ENCODE measurements at regions not wholly inside any gene's neighbourhood (a gene's known extent, or its start where the extent isn't known, plus 50 kb on each side); places are given as distances from the start of the nearest gene placed in this dataset.

DNA sequence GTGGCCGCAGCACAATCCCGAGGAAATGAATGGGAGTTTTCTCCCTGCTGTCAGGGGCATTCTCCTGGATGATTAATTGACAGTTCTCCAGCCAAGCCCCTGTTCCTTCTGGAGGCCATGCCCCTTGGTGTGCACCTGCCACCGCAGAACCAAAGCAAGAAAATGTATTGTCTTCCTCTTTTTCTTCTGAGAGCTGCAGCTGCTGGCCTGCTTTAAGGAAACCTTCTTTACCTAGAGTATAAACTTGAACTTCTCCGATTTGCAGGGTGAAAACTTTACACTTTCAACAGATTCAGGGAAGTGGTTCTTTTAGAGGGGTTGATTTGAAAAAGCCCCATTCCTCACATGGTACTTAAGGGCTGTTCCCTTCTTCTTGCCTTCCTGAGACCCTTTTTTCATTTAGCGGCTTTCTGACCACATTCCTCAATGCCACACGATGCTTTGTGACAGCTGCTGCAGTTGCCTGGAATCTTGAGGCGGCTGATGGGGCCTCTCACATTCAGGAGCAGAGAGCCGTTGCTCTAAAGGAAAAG lies 402.8 kb downstream of the TXNL1 start:
- Histone ChIP-seq H3K27me3 (no peaks in the 10 kb centered on the region), H3K27ac (peak overlapping the region; percentile 74), H3K9me3 (ENCODE audit: low read depth) (no peaks in the 10 kb centered on the region), H4K20me1 (ENCODE audit: low read depth) (no peaks in the 10 kb centered on the region), H3K4me3 (no peak overlapping the region), H3K4me2 (peak overlapping the region; percentile 61), H3K36me3 (peaks cover 8% of the 10 kb centered on the region), H3K4me1 (peaks cover 28% of the 10 kb centered on the region), H2AFZ (replicated peaks) (no peak overlapping the region), H3F3A (ENCODE audit: low read depth) (peaks cover 21% of the 10 kb centered on the region), H3K9ac (no peak overlapping the region), H3K79me2 (ENCODE audit: low read depth) (no peaks in the 10 kb centered on the region)
- H3K4me1 Mint-ChIP-seq: peaks cover 26% of the 10 kb centered on the region
- peak overlapping the region; percentile 75 for H3K27ac Mint-ChIP-seq
- peak overlapping the region; percentile 49 for H3K4me3 Mint-ChIP-seq
- TF ChIP-seq, protein P1, sequence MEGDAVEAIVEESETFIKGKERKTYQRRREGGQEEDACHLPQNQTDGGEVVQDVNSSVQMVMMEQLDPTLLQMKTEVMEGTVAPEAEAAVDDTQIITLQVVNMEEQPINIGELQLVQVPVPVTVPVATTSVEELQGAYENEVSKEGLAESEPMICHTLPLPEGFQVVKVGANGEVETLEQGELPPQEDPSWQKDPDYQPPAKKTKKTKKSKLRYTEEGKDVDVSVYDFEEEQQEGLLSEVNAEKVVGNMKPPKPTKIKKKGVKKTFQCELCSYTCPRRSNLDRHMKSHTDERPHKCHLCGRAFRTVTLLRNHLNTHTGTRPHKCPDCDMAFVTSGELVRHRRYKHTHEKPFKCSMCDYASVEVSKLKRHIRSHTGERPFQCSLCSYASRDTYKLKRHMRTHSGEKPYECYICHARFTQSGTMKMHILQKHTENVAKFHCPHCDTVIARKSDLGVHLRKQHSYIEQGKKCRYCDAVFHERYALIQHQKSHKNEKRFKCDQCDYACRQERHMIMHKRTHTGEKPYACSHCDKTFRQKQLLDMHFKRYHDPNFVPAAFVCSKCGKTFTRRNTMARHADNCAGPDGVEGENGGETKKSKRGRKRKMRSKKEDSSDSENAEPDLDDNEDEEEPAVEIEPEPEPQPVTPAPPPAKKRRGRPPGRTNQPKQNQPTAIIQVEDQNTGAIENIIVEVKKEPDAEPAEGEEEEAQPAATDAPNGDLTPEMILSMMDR (IDR thresholded peaks at IDR 0.05): no peak
- TF ChIP-seq EZH2phosphoT487 (IDR thresholded peaks at IDR 0.05): no peak
- TF ChIP-seq EZH2 (IDR thresholded peaks at IDR 0.05): no peak
- peaks cover 10% of the 10 kb centered on the region for H3K27me3 Mint-ChIP-seq (ENCODE audit: insufficient read depth, low read depth)
- H3K36me3 Mint-ChIP-seq: no peaks in the 10 kb centered on the region
- peak; percentile 62 for DNase-seq (ENCODE audit: low spot score)
- H3K9me3 Mint-ChIP-seq: peaks cover 21% of the 10 kb centered on the region

DNA sequence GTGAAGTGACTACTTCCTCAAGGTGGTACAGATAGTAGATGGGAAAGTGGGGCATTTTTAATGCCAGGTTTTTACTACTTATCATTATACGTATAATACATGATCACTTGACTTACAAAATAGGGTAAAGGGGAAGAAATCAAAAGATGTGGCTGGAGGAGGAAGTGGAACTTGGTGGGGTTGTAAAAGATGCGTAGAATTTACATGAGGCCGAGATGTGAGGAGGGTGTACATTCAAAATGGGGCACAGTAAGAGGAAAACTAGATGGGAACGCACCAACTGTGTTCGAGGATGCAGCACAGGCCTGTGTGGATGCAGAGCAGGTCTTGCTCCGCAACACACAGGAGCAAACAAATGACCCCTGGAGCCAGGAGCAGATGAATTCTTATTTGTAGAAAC lies 403.3 kb downstream of the TXNL1 start:
- Mint-ChIP-seq H3K27ac (peak overlapping the region; percentile 75), H3K27me3 (ENCODE audit: insufficient read depth, low read depth) (peaks cover 10% of the 10 kb centered on the region), H3K4me3 (peak overlapping the region; percentile 35), H3K36me3 (no peaks in the 10 kb centered on the region), H3K9me3 (peaks cover 23% of the 10 kb centered on the region), H3K4me1 (peaks cover 26% of the 10 kb centered on the region)
- peak overlapping the region; percentile 61 for H3K4me2 ChIP-seq
- TF ChIP-seq EZH2 (IDR thresholded peaks at IDR 0.05): no peak
- H3K36me3 ChIP-seq: peaks cover 8% of the 10 kb centered on the region
- no peak for DNase-seq (ENCODE audit: low spot score)
- no peak overlapping the region for H3K9ac ChIP-seq
- H2AFZ ChIP-seq (replicated peaks): no peak overlapping the region
- no peaks in the 10 kb centered on the region for H3K79me2 ChIP-seq (ENCODE audit: low read depth)
- H4K20me1 ChIP-seq (ENCODE audit: low read depth): no peaks in the 10 kb centered on the region
- peak overlapping the region; percentile 74 for H3K27ac ChIP-seq
- peaks cover 21% of the 10 kb centered on the region for H3F3A ChIP-seq (ENCODE audit: low read depth)
- H3K4me3 ChIP-seq: no peak overlapping the region
- peaks cover 28% of the 10 kb centered on the region for H3K4me1 ChIP-seq
- no peaks in the 10 kb centered on the region for H3K27me3 ChIP-seq
- H3K9me3 ChIP-seq (ENCODE audit: low read depth): no peaks in the 10 kb centered on the region

DNA sequence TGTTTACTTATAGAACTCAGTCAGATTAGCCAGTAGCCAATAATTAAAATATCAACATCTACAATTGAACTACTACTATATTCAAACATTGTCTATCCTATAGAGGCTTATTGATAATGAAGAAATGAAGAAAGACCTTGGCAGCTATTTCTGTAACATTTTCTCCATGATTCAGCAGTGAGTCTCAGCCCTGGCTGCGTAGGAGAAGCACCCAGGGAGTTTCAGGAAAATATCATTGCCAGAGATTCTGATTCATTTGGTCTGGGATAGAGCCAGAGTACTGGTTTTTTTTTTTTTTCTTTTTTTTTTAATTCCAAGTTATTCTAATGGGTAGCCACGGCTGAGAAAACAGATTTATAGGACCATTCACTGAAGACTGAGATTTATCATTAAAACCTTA lies 404.8 kb downstream of the TXNL1 start:
- no peaks in the 10 kb centered on the region for H3K27me3 ChIP-seq
- H3K4me1 ChIP-seq: peaks cover 28% of the 10 kb centered on the region
- no peak overlapping the region for H3K9ac ChIP-seq
- H4K20me1 ChIP-seq (ENCODE audit: low read depth): no peaks in the 10 kb centered on the region
- H3K4me2 ChIP-seq: no peak overlapping the region
- H3K79me2 ChIP-seq (ENCODE audit: low read depth): no peaks in the 10 kb centered on the region
- H3K27ac ChIP-seq: no peak overlapping the region
- Mint-ChIP-seq H3K36me3 (no peaks in the 10 kb centered on the region), H3K27ac (no peak overlapping the region), H3K4me3 (no peak overlapping the region), H3K4me1 (peaks cover 26% of the 10 kb centered on the region), H3K27me3 (ENCODE audit: insufficient read depth, low read depth) (peaks cover 10% of the 10 kb centered on the region), H3K9me3 (peaks cover 23% of the 10 kb centered on the region)
- TF ChIP-seq, protein P1 (IDR thresholded peaks at IDR 0.05): no peak
- no peak for TF ChIP-seq EZH2 (IDR thresholded peaks at IDR 0.05)
- no peak for TF ChIP-seq EZH2phosphoT487 (IDR thresholded peaks at IDR 0.05)
- H2AFZ ChIP-seq (replicated peaks): no peak overlapping the region
- H3K36me3 ChIP-seq: peaks cover 8% of the 10 kb centered on the region
- H3K9me3 ChIP-seq (ENCODE audit: low read depth): no peaks in the 10 kb centered on the region
- no peak for DNase-seq (ENCODE audit: low spot score)
- H3F3A ChIP-seq (ENCODE audit: low read depth): peaks cover 21% of the 10 kb centered on the region
- no peak overlapping the region for H3K4me3 ChIP-seq

GRCh38 chr18:56226025-56226424 lies 412.4 kb downstream of the TXNL1 start:
- no peaks in the 10 kb centered on the region for H4K20me1 ChIP-seq (ENCODE audit: low read depth)
- no peak overlapping the region for H3K27ac ChIP-seq
- Mint-ChIP-seq H3K4me1 (no peaks in the 10 kb centered on the region), H3K4me3 (no peak overlapping the region), H3K27me3 (ENCODE audit: insufficient read depth, low read depth) (peaks cover 2% of the 10 kb centered on the region), H3K9me3 (peaks cover 5% of the 10 kb centered on the region), H3K36me3 (no peaks in the 10 kb centered on the region), H3K27ac (no peak overlapping the region)
- H3K4me3 ChIP-seq: no peak overlapping the region
- H3K4me2 ChIP-seq: no peak overlapping the region
- DNase-seq (ENCODE audit: low spot score): no peak
- H3K9me3 ChIP-seq (ENCODE audit: low read depth): no peaks in the 10 kb centered on the region
- H2AFZ ChIP-seq (replicated peaks): no peak overlapping the region
- H3K27me3 ChIP-seq: no peaks in the 10 kb centered on the region
- no peaks in the 10 kb centered on the region for H3K4me1 ChIP-seq
- TF ChIP-seq EZH2 (IDR thresholded peaks at IDR 0.05): no peak
- TF ChIP-seq EZH2phosphoT487 (IDR thresholded peaks at IDR 0.05): no peak
- TF ChIP-seq, protein P1 (IDR thresholded peaks at IDR 0.05): no peak
- H3F3A ChIP-seq (ENCODE audit: low read depth): no peaks in the 10 kb centered on the region
- H3K9ac ChIP-seq: no peak overlapping the region
- no peaks in the 10 kb centered on the region for H3K36me3 ChIP-seq
- no peaks in the 10 kb centered on the region for H3K79me2 ChIP-seq (ENCODE audit: low read depth)
